Hepatocyte (in vitro differentiated cells): ENCODE measurements at regions not wholly inside any gene's neighbourhood (a gene's known extent, or its start where the extent isn't known, plus 50 kb on each side); places are given as distances from the start of the nearest gene placed in this dataset.

Experiments
- EZH2 ChIP-seq: fragments of 200-600 bp; sonication (generic); IDR thresholded peaks from 2 replicates; pipeline ENCODE4 v1.6.1; 2016; ENCODE audit warnings: antibody characterized with exemption, mild to moderate bottlenecking, borderline replicate concordance
- EZH2phosphoT487 ChIP-seq: fragments of 200-600 bp; sonication (generic); IDR thresholded peaks from one replicate; pipeline ENCODE4 v1.6.1; 2018; ENCODE audit warnings: antibody characterized with exemption, mild to moderate bottlenecking, low read depth, moderate library complexity; ENCODE audit not compliant: unreplicated experiment, severe bottlenecking
- TF ChIP-seq, protein P1 (sequence below): fragments of 200-600 bp; sonication (generic); IDR thresholded peaks from 2 replicates; pipeline ENCODE4 v1.5.1; 2016; ENCODE audit warnings: antibody characterized with exemption, mild to moderate bottlenecking; ENCODE audit not compliant: poor library complexity

DNA sequence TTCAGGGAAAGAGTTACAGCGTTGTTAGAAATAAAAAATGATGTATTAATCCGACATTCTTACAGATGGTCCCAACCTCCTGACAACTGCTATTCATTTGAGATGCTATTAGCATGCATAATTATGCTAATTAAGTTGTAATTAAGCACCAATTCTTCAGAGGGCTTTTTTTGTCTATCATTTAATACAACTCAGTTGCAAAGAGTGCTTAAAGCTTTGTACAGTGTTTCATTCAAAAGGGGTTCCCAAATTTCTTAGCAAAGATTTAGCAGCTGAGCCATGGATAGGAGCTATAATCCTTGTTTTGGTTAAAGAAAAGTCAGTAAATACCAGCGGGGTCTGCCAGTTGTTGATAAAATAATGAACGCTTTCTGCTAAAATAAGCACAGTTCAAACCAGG lies 150.7 kb upstream of the DYNLRB2 start:
- TF ChIP-seq, protein P1, sequence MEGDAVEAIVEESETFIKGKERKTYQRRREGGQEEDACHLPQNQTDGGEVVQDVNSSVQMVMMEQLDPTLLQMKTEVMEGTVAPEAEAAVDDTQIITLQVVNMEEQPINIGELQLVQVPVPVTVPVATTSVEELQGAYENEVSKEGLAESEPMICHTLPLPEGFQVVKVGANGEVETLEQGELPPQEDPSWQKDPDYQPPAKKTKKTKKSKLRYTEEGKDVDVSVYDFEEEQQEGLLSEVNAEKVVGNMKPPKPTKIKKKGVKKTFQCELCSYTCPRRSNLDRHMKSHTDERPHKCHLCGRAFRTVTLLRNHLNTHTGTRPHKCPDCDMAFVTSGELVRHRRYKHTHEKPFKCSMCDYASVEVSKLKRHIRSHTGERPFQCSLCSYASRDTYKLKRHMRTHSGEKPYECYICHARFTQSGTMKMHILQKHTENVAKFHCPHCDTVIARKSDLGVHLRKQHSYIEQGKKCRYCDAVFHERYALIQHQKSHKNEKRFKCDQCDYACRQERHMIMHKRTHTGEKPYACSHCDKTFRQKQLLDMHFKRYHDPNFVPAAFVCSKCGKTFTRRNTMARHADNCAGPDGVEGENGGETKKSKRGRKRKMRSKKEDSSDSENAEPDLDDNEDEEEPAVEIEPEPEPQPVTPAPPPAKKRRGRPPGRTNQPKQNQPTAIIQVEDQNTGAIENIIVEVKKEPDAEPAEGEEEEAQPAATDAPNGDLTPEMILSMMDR: no peak
- TF ChIP-seq EZH2: no peak
- no peak for TF ChIP-seq EZH2phosphoT487
